TTC549 (cell line): ENCODE measurements at regions not wholly inside any gene's neighbourhood (a gene's known extent, or its start where the extent isn't known, plus 50 kb on each side); places are given as distances from the start of the nearest gene placed in this dataset.

Experiments
- FAIRE-seq: peaks from 2 replicates; lab custom pipeline; 2012; peaks lifted over from hg19 to GRCh38; lab: Jason Lieb, UNC

DNA sequence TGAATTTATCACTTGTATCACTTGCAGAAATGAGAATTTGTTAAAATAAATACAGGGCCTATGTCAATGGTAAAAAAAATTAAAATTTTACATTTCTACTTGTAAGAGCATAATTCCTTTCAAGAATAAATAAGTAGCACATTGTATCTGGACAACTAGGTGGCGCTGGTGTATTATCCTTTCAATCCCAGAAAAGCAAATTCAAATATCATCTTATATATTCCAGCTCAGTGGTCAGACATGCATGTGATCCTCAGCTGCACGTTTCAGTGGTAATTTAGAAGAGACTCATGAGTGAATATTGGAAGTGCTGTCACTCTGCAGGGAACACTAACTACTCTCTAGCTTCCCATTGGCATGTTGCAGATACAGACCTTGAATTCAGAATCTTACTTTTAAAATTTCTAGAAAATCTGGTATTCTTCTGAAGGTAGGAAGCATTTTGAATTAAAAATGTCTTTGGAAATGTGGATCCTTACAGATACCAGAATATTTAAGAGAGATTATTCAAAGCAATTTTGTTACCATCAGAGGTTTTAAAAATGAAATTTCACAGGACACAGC lies 1414.7 kb upstream of the TENM3 start:
- peak; percentile 65 for FAIRE-seq

DNA sequence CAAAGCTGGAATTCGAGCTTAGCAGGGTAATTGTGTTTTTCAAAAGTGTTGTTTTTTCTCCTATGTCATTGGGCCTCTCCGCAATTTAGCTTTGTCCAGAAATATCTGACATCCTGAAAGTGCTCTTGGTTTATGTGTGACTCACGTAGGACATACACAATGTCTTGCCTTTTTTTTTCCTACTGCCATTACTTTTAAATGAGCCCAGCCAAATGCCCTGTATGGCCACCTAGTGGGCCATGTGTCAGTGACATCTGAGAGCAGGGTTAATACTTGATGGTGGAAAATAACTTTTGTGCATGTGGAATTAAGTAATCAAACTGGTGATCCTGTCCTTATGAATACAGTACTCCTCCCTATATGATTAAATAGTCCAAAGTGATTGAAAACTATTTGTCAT lies 1411.1 kb upstream of the TENM3 start:
- no peak for FAIRE-seq

DNA sequence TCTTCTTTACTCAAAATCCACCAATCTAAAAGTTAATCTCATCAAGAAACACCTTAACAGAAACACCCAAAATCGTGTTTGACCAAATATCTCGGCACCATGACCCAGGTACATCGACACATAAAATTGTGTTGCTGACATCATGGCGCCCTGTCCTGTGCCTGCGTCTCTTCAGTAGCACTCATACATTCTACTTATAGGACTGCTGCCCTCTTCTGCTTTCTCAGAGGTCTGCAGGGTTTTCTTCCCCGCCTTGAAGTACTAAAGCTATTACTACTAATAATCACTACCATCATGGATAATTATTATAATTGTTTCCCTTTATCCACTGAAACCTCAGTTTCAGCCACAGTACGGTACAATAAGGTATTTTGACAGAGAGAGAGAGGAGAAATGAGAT lies 1403.1 kb upstream of the TENM3 start:
- FAIRE-seq: no peak

DNA sequence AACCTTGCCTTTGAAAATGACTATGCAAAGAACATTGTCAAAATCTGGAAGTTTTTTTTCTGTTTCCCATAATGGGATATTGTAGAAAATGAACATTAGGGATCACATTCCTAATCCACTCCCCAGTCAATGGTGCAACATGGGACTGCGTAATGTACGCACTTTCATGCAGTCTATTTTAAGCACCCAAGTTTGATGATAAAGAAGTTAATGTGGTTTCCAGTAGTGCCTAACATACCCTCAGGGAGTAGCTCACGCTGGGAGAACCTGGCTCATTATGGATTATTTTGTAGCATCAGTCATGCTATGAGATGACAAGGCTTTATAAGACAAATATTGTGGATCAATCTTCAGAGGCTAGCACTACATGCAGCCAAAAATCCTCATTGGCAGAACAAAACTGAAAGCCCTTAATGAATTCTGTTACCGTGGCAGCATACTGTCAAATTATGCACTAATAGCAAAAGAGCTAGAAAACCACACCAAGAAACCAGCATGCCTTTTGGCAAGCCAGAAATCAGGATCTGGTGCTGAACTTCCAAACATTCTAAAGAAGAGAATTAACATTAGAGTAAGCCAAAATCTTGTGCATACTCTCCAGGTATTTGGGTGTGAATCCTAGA lies 1392.8 kb upstream of the TENM3 start:
- FAIRE-seq: no peak

DNA sequence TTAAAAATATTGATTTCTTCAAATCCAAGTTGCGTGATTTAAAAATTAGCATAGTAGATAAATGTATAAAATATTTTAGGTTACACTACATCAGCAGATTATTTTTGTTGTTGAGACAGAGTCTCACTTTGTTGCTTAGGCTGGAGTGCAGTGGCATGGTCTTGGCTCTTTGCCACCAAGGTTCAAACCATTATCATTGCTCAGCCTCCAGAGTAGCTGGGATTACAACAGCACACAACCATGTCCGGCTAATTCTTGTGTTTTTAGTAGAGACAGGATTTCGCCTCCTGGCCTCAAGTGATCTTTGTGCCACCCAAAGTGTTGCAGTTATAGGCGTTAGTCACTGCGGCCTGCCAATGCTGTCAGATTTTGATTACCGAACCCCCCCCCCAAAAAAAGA lies 1390.5 kb upstream of the TENM3 start:
- FAIRE-seq: no peak

DNA sequence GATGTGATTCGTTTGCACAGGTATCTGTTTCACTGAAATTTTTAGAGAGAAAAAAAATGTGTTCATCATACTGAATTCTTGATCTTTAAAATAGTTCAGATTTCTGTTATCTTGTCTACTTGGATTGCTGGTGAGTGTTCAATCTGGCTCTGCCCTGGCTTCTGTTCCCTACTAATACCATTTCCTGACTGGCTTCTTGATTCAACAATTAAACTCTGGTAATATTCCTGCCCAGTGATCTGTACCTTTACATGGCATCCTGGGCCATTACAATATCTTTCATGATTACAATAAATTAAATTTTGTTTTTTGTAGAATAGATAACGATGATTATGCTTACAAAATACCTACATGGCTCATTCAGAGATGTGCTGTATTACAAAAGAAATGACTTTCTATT lies 1388.0 kb upstream of the TENM3 start:
- no peak for FAIRE-seq

DNA sequence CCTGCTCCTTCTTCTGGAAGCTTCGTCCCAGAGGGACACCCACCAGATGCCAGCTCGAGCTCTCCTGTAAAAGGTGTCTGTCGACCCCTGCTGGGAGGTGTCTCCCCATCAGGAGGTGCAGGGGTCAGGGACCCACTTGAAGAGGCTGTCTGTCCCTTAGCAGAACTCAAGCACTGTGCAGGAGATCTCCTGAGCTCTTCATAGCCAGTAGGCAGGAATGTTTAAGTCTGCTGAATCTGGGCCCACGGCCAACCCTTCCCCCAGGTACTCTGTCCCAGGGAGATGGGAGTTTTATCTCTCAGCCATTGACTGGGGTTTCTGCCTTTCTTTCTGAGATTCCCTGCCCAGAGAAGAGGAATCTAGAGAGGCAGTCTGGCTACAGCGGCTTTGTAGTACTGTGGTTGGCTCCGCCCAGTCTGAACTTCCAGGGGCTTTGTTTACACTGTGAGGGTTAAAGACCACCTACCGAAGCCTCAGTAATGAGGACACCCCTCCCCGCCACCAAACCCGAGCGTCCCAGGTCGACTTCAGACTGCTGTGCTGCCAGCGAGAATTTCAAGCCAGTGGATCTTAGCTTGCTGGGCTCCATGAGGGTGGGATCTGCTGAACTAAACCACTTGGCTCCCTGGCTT lies 1383.0 kb upstream of the TENM3 start:
- no peak for FAIRE-seq

DNA sequence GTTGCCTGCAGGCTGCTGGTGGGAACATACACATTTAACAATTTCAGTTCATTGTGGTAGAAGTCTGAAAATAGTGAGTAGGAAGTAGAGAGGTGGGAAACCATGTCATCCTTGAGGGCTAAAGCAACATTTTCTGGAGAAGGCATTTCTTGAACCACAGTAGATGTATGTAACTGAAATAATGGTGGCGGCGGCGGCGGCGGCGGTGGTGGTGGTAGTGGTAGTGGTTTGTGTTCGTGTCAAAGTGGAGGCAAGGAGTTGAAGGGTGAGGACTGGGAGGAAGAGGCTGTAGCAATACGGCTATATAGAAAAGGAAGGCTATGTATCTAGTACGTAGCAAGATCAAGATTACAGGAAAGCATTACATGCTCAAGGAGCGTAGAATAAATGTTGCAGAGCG lies 1381.6 kb upstream of the TENM3 start:
- no peak for FAIRE-seq

DNA sequence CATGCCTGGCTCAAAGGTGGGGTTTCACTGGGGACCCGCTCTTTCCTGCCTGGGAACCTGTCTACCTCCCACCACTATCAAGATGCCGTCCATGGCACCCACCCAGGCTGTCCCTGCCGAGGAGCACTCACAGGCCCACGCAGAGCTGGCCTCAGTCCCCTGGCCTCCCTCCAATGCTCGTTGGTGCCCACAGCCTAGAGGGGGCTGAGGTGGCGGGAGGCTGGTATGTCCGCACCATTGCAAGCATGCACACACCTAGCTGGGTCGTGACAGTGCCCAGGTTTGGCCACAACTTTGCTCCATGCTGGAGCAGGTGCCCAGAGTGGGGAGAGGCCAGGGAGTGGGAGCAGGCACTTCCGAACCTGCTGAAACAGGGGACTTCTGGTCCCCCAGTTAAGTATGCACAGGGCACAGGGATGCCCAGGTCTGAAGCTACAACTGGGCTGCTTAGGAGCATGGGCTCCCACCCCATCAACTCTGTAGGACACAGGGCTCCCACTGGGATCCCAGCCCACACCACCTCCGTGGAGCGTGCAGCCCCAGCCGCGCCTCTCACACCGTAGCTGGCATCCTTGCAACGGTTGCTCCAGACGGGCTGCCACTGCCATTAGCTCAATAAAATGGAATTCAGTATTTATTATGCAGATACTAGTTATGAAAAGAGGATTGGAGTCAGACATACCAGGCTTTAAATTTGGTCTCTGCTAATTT lies 1376.1 kb upstream of the TENM3 start:
- no peak for FAIRE-seq

DNA sequence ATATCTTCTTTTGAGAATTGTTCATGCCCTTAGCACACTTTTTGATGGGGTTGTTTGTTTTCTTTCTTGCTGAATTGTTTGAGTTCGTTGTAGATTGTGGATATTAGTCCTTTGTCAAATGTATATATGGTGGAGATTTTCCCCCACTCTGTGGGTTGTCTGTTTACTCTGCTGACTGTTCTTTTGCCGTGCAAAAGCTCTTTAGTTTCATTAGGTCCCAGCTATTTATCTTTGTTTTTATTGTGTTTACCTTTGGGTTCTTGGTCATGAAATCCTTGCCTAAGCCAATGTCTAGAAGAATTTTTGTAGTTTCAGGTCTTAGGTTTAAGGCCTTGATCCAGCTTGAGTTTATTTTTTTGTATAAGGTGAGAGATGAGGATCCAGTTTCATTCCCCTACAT lies 1372.6 kb upstream of the TENM3 start:
- no peak for FAIRE-seq

DNA sequence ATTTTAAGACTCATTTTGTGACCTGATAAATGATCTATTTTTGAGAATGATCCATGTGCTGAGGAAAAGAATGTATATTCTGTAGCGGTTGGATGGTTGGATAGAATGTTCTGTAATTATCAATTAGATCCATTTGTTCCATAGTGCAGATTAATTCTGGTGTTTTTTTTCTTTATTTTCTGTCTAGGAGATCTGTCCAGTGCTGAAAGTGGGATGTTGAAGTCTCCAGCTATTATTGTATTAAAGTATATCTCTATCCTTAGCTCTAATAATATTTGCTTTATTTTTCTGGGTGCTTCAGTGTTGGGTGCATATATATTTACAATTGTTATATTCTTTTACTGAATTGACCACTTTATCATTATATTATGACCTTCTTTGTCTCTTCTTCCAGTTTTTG lies 1344.9 kb upstream of the TENM3 start:
- FAIRE-seq: no peak

DNA sequence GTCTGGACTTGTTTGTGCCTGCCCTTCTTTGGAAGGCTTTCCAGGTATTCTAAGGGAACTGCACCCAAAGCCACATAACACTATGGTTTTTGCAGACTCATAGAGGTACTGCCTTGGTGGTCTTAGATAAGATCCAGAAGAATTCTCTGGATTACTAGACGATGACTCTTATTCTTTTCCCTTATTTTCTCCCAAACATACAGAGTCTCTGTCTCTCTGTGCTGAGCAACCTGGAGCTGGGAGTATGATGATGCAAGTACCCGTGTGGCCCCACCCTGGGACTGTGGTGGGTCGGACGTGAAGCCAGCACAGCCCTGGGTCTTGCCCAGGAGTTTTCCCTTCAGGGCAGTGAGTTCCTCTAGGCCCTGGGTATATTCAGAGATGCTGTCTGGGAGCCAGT lies 1342.4 kb upstream of the TENM3 start:
- FAIRE-seq: no peak

DNA sequence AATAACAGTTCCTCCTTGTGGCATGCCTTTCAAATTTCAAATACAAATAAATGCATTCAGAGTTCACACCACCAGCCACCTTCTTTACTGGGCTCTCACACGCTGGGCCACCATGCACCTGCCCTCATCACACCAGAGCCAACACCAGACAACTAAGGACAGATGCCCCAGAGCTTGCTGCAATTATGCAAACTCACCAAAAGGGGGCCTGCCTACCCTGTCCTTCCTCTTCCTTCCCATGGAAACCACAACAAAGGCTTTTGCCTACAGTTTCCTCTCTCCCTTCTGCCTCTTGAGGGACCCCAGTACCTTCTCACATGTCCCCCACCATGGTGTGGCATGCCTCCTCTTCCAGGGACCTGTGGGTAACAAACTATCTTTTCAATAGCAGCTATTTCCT lies 1333.9 kb upstream of the TENM3 start:
- no peak for FAIRE-seq

DNA sequence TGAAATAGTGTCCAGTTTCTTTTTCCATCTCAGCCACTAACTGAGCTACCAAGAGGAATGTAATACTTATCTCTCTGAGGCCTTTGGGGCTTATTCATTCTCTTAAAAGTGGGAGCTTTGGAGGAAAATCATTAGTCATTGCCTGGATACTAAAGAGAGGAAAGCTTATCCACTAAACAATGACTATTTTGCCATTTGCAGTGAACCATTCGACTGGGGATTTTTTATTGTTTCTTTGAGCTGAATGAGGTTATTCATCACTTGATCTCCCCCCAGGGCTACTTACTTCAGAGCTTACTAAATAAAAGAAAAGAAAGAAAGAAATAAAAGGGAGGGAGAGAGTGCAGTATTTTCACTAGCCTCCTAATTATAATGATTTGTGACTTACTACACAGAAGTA lies 1329.5 kb upstream of the TENM3 start:
- no peak for FAIRE-seq

DNA sequence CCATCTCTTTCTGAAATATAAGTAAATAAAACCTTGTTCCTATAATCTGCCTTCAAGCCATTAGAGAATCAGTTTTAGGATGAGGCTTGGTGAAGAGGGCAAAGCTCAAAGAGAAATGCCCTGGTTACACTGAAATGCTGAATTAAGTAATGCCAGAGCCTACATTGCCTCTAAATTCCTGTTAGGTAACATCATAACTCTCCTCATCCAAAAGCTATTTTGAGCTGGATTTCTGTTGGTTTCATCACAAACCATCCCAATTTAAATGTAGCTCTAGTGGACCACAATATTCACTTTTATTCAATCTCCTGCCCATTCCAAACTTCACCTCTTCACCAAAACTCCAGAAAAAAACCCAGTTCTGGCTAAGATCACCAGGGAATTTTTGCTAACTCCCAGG lies 1319.7 kb upstream of the TENM3 start:
- no peak for FAIRE-seq

DNA sequence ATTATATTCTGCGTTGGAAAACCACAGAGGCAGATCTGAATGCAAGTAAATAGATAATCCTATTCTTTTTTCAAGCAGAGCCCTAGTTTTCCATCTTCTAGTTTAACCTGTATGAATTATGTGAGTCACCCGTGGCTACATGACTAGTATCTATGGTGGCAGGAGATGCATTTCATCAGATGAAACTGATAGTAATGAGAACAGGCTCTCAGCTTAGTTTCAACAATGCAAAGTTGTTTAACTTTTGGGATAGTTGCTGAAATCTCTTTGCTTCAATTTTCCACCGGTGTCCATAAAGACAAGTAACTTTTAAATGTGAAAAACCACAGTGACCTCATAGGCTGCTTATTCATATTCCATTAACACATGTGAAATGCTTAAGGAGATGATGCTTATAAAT lies 1317.4 kb upstream of the TENM3 start:
- FAIRE-seq: no peak

DNA sequence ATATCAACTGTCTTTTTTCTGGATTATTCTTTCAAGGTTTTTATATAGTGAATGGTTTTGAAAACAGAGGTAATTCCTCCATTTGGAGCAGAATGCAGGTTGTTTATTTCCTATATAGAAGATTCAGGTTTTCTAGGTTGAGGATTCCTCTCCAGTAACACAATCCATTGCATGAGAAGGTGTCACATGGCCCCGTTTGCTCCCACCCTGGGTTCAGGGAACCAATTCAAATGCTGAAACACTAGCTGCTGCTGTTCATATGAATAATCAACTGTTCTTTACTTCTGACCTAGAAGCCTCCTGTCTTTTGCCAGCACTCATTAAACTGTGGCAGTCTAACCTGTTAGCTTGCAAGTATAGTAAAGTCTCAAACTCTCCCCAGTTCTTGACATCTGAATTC lies 1316.9 kb upstream of the TENM3 start:
- no peak for FAIRE-seq

DNA sequence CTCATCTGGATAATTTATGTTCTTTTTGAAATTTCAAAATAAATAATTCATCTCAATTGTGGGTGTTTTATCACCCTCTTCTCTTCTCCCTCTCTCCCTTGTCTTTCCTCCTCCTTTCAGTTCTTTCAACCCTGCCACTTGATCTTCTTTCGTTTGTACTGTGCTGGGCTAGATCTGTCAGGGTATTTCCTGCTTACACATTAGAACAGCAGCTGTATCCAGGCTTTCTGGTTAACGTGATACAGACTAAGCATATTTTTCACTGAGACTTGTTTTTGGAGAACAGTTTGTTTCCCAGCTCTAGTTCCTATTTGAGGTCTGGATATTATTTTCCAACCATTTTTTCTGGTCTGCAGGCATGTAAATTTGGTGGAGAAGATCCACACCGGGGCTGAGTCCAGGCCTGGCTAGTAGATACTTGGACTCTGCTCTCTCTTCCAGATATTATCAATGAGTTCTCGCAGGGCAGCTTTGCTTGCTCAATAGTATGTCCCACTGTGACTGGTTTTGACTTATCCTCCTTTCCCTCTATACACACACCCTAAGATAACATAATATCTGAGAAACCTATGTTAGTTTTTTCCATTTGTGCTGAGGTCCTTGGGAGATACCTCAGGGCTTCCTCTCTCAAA lies 1310.7 kb upstream of the TENM3 start:
- FAIRE-seq: no peak

DNA sequence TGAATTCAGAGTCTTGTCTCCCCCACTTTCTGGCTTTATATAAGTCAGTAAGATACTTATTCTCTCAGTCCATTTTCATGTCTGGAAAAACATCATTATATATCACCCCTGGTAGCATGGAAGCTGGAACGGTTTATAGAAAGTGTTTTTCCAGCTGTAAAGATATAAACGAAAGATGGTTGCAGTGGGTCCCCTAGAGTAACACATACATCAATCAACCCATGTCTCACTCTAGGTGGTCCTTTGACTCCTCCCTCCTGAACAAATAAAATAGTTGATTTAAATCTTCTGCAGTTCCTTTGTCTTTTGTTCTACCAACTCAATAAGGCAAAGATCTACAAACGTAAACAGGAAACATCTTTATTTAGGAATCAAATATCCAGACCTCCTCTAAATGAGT lies 1306.1 kb upstream of the TENM3 start:
- no peak for FAIRE-seq

DNA sequence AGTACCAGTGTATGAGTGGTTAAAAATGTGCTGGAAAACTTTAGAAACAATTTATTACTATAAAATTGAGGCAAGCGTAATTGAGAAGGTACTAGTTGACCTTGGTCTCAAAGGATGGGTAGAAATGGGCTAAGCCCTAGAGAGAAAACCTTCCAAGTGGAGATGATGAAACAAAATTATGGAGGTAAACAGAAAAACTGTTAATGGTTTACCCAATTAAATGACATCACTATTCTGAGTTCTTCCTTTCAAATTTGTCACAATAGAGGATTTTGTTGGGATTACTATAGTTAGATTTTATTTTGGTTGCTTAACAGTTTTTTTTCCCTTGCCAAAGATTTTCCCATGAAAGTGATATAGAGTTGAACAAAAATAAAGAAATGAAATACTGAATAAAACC lies 1302.5 kb upstream of the TENM3 start:
- no peak for FAIRE-seq

DNA sequence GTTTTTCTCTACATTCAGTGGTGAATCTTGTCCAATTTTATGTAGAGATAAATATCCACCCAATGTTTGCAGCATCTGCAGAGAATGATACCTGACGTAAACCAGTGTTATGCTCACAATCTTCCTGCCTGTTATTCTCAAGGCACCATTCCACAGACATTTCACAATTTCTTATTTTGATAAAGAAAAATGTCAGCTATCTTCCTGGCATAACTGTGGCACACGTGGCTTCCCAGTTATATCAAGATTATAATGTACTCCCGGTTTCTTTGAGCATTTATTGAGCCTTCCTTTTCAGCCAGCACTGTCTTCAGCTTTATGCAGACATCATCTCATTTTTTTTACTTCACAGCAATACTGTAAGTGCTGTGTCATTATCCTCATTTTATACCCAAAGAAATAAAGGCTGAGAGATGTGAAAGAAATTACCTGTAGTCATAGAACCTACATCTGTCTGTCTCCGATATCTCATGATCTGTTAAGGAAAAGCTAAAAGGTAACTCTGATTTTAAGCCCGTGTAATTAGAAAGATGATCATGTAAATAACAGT lies 1300.8 kb upstream of the TENM3 start:
- no peak for FAIRE-seq

DNA sequence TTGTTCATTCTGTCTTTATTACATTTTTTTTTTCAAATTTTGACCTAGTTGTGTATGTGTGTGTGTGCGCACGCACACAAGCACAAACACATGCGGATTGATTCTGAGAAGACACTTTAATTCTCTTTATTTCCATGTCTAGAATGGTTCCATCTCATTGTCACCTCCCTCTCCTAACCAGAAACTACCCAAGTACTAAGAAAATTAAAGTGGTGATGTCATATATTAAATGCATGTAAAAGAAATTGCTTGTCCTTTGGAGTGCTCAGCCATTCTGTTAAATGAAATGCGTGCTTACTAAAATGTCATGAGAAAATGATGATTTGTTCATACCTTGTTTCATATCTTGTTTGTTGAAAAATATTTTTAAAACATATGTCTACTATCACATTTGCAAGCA lies 1297.0 kb upstream of the TENM3 start:
- FAIRE-seq: no peak

DNA sequence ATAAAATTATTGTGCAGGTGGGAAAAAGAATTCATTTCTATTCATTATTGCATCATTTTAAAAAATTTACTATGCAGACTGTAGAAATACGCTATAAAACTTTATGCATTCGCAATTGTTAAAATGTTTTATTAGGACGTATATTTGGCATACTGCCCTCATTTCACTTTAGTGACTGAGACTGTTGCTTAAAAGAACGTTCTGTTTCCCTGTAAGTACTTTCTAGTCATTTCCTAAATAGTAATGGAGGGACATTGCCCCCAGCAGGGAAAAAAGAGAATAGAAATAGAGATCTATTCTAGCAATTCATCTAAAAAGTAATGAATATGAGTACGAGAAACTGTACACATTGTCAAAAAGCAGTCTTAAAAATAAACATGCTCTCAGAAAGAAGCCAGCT lies 1295.8 kb upstream of the TENM3 start:
- FAIRE-seq: no peak
